DND-41 (cell line): ENCODE measurements at regions not wholly inside any gene's neighbourhood (a gene's known extent, or its start where the extent isn't known, plus 50 kb on each side); places are given as distances from the start of the nearest gene placed in this dataset.

Source experiments
- ATAC-seq: fragments of 200-7000 bp; cut with Tn5 transposase; 3 replicates; pipeline ENCODE4 v1.9.1; 2021; ENCODE audit warnings: low read depth; ENCODE audit not compliant: insufficient read depth
- DNase-seq: peaks from one replicate; pipeline ENCODE4 v3.0.0-alpha.2; 2020
- H2AFZ ChIP-seq: 2 replicates; pipeline ENCODE4 v1.6.0; 2012; ENCODE audit warnings: low read depth, low read length
- H3K27ac ChIP-seq: 2 replicates; pipeline ENCODE4 v1.5.1; 2012; ENCODE audit warnings: low read length, inconsistent platforms
- H3K27me3 ChIP-seq: fragments of 200-600 bp; sonication (generic); 2 replicates; pipeline ENCODE4 v1.6.0; 2012; ENCODE audit warnings: low read length, mild to moderate bottlenecking, inconsistent platforms; ENCODE audit not compliant: insufficient read depth, poor library complexity
- H3K36me3 ChIP-seq: 2 replicates; pipeline ENCODE4 v1.5.1; 2012; ENCODE audit warnings: low read length, inconsistent platforms; ENCODE audit not compliant: insufficient read depth
- H3K4me1 ChIP-seq: 2 replicates; pipeline ENCODE4 v1.5.1; 2012; ENCODE audit warnings: mild to moderate bottlenecking, low read length; ENCODE audit not compliant: insufficient read depth
- H3K4me2 ChIP-seq: 2 replicates; pipeline ENCODE4 v1.6.0; 2012; ENCODE audit warnings: mild to moderate bottlenecking, moderate library complexity, low read length, inconsistent platforms; ENCODE audit not compliant: insufficient read depth
- H3K4me3 ChIP-seq, 2 experiments: fragments of 200-600 bp in 1 of 2; shearing (Covaris generic) in 1 of 2; 2 replicates each; pipeline ENCODE4 v1.5.1; 2012 to 2016; ENCODE audit warnings: inconsistent platforms in 2 of 2, low read length in 2 of 2, mild to moderate bottlenecking in 2 of 2, low read depth in 1 of 2, moderate library complexity in 1 of 2
- H3K79me2 ChIP-seq: 2 replicates; pipeline ENCODE4 v1.6.0; 2012; ENCODE audit warnings: low read length, inconsistent platforms; ENCODE audit not compliant: insufficient read depth
- H3K9ac ChIP-seq: 2 replicates; pipeline ENCODE4 v1.6.0; 2012; ENCODE audit warnings: low read depth, mild to moderate bottlenecking, inconsistent platforms, low read length, moderate library complexity
- H3K9me3 ChIP-seq: 2 replicates; pipeline ENCODE4 v1.5.1; 2012; ENCODE audit warnings: low read length, moderate library complexity, mild to moderate bottlenecking, inconsistent platforms; ENCODE audit not compliant: insufficient read depth, severe bottlenecking
- H4K20me1 ChIP-seq: 2 replicates; pipeline ENCODE4 v1.6.0; 2012; ENCODE audit warnings: low read length; ENCODE audit not compliant: insufficient read depth
- EZH2 ChIP-seq: IDR thresholded peaks from 3 replicates; pipeline ENCODE4 v1.6.1; 2012; ENCODE audit warnings: borderline replicate concordance, low read depth, mild to moderate bottlenecking, moderate library complexity, low read length, inconsistent platforms; ENCODE audit not compliant: severe bottlenecking
- TF ChIP-seq, protein P1 (sequence below): IDR thresholded peaks from 2 replicates; pipeline ENCODE4 v1.5.1; 2012; ENCODE audit warnings: borderline replicate concordance, low read length, moderate library complexity, mild to moderate bottlenecking; ENCODE audit not compliant: poor library complexity, severe bottlenecking; ENCODE audit errors: extremely low read depth

DNA sequence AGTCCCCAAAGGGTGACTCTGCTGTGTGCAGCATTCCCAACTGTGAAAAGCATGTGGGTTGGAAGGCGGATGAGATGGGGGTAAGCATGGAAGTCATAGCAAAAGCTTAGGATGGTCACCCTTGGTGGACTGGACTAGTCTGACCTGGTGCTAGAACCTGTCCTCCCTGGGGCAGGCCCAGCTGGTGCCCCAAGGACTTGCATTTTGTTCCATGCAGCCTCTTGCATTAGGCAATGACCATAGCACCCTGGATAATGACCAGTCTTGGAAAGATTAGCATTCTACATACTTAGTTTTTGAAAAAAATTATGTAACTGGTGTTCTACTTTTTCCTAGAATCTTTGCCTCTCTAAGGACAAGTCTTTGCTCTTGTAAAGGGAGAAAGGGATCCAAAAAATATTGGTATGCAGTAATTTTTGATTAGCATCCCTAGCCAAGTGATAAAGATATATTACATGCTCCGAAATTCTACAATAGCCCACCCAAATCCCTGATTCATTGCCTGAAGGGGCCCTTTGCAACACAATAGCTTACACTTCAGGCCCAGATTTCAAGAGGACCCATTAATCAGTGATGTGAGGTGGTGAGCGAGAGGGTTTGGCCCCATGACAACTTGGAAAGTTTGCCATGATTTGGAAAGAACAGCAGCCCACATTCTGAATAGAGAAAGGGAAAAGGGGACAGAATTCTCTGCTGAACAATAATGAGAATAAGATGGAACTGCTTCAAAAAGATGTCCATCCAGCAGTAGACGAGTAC, 93.3 kb upstream of the CD180 start:
- Histone ChIP-seq H3K79me2 (no peaks in the 10 kb centered on the region), H3K4me1 (peaks cover 16% of the 10 kb centered on the region), H3K36me3 (no peaks in the 10 kb centered on the region), H3K27ac (no peak overlapping the region), H3K9ac (no peak overlapping the region), H2AFZ (no peak overlapping the region), H4K20me1 (no peaks in the 10 kb centered on the region), H3K4me2 (no peak overlapping the region), H3K27me3 (no peaks in the 10 kb centered on the region), H3K9me3 (no peaks in the 10 kb centered on the region), H3K4me3 (no peak overlapping the region)
- ATAC-seq (no peak), DNase-seq (no peak)
- TF ChIP-seq, protein P1, sequence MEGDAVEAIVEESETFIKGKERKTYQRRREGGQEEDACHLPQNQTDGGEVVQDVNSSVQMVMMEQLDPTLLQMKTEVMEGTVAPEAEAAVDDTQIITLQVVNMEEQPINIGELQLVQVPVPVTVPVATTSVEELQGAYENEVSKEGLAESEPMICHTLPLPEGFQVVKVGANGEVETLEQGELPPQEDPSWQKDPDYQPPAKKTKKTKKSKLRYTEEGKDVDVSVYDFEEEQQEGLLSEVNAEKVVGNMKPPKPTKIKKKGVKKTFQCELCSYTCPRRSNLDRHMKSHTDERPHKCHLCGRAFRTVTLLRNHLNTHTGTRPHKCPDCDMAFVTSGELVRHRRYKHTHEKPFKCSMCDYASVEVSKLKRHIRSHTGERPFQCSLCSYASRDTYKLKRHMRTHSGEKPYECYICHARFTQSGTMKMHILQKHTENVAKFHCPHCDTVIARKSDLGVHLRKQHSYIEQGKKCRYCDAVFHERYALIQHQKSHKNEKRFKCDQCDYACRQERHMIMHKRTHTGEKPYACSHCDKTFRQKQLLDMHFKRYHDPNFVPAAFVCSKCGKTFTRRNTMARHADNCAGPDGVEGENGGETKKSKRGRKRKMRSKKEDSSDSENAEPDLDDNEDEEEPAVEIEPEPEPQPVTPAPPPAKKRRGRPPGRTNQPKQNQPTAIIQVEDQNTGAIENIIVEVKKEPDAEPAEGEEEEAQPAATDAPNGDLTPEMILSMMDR, result no peak
- TF ChIP-seq EZH2, result no peak

DNA sequence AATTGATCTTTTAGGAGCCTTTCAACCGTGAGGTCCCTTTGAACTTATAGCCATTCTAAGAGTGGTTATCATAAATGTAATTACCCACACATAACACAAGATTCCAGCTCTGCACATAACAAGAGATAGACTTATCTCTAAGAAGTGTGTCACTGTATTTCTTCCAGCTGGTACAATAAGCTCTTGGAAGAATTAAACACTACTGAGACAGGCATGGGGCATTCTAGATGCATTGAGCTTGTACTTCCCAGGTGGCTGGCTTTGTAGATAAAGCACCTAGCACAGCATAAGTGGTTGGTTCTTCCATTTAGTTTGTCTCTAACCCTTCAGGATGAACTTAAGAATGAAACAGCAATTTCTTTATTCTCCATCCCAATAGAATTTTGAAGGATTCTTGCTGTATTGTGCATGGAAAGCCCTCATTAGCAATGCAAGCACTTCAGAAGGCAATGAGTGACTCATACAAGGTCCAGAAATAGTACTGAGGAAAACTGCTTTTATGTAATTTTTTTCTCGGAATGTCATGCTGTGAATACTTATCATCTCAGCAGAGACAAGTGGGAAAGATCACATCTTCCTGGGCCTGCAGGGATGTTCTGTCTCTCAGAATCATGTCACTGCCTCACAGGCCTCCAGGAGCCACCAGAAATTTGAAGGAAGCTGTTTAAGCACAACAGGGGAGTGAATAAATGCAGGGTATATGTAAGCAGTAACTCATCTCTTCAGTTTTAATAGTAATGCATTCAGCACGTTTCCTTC, 91.1 kb upstream of the CD180 start:
- peaks cover 4% of the 10 kb centered on the region; the same call in 1 of the 2 replicates for H3K4me1 ChIP-seq
- H3K27me3 ChIP-seq, result no peaks in the 10 kb centered on the region
- H3K4me3 ChIP-seq, result no peak overlapping the region
- DNase-seq, result no peak
- H3K9me3 ChIP-seq, result no peaks in the 10 kb centered on the region
- TF ChIP-seq, protein P1, result no peak
- no peak for TF ChIP-seq EZH2
- no peaks in the 10 kb centered on the region for H3K36me3 ChIP-seq
- no peak overlapping the region for H2AFZ ChIP-seq
- no peaks in the 10 kb centered on the region for H4K20me1 ChIP-seq
- no peak overlapping the region for H3K27ac ChIP-seq
- H3K79me2 ChIP-seq, result no peaks in the 10 kb centered on the region
- no peak overlapping the region for H3K4me2 ChIP-seq
- no peak for ATAC-seq
- no peak overlapping the region for H3K9ac ChIP-seq

DNA sequence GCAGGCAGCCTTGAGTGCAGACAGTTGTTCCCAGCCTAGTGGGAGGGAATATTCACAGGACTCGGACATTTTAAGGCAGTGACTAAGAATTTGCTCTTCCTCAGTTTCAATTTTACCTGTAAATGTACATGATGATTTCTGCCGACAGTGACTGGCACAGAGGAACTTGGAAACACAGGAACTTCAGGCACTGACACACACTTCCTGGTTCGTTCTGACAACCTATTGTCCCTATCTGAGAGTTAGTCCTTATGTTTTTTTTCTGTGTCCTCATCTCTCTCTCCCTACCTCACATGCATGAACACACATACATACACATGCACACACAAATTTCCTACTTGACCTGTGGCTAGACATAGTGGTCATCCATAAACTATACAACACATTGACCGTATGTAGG, 89.4 kb upstream of the CD180 start:
- H3K27ac ChIP-seq, result no peak overlapping the region
- no peak overlapping the region for H3K4me3 ChIP-seq
- H3K4me1 ChIP-seq, result no peaks in the 10 kb centered on the region
- no peak overlapping the region for H3K9ac ChIP-seq
- H3K9me3 ChIP-seq, result no peaks in the 10 kb centered on the region
- H4K20me1 ChIP-seq, result no peaks in the 10 kb centered on the region
- no peaks in the 10 kb centered on the region for H3K79me2 ChIP-seq
- no peak overlapping the region for H3K4me2 ChIP-seq
- DNase-seq, result no peak
- H3K36me3 ChIP-seq, result no peaks in the 10 kb centered on the region
- no peak for ATAC-seq
- TF ChIP-seq, protein P1, result no peak
- no peak for TF ChIP-seq EZH2
- no peaks in the 10 kb centered on the region for H3K27me3 ChIP-seq
- no peak overlapping the region for H2AFZ ChIP-seq
